Ishikawa (cell line): ENCODE measurements at regions not wholly inside any gene's neighbourhood (a gene's known extent, or its start where the extent isn't known, plus 50 kb on each side); places are given as distances from the start of the nearest gene placed in this dataset.

ENCODE experiments used
- CREB1 ChIP-seq: IDR thresholded peaks from 2 replicates; pipeline ENCODE4 v1.6.1; 2012; ENCODE audit warnings: low read depth
- EP300 ChIP-seq: IDR thresholded peaks from 2 replicates; pipeline ENCODE4 v1.6.1; 2012; ENCODE audit warnings: borderline replicate concordance
- NFIC ChIP-seq: IDR thresholded peaks from 2 replicates; pipeline ENCODE4 v1.6.1; 2012
- RAD21 ChIP-seq: IDR thresholded peaks from 2 replicates; pipeline ENCODE4 v1.6.1; 2012; ENCODE audit warnings: low read depth
- TAF1 ChIP-seq: IDR thresholded peaks from 2 replicates; pipeline ENCODE4 v1.6.1; 2012; ENCODE audit warnings: low read depth, mild to moderate bottlenecking
- TEAD4 ChIP-seq: IDR thresholded peaks from 2 replicates; pipeline ENCODE4 v1.6.1; 2012
- YY1 ChIP-seq: IDR thresholded peaks from 2 replicates; pipeline ENCODE4 v1.6.1; 2012; ENCODE audit warnings: low read depth
- ZBTB7A ChIP-seq: IDR thresholded peaks from 2 replicates; pipeline ENCODE4 v1.6.1; 2012; ENCODE audit warnings: low read depth
- TF ChIP-seq, protein P1 (sequence below): IDR thresholded peaks from 2 replicates; pipeline ENCODE4 v1.6.1; 2012; ENCODE audit warnings: low read depth, mild to moderate bottlenecking
- TF ChIP-seq, protein P2 (sequence below): IDR thresholded peaks from 2 replicates; pipeline ENCODE4 v1.6.1; 2012
- TF ChIP-seq, protein P3 (sequence below): IDR thresholded peaks from 2 replicates; pipeline ENCODE4 v1.6.1; 2012

DNA sequence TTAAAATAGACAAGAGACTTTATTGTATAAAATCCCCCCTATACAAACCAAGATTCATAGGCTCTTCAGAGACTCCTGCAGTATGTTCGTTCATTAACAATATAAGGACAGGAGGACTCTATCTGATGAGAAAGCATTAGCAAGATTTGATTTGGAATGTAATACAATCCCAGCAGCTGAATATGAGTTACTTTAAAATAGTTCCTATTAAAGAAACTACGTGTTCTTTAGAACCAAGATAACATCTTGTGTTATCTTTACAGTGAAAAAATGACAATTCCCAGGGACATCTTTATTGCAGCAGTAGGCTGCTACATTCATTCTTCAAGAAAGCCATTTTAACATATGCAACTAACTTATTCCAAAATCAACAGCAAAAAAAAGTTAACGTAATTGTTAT lies 1360.1 kb upstream of the GJE1 start:
- TF ChIP-seq, protein P1, sequence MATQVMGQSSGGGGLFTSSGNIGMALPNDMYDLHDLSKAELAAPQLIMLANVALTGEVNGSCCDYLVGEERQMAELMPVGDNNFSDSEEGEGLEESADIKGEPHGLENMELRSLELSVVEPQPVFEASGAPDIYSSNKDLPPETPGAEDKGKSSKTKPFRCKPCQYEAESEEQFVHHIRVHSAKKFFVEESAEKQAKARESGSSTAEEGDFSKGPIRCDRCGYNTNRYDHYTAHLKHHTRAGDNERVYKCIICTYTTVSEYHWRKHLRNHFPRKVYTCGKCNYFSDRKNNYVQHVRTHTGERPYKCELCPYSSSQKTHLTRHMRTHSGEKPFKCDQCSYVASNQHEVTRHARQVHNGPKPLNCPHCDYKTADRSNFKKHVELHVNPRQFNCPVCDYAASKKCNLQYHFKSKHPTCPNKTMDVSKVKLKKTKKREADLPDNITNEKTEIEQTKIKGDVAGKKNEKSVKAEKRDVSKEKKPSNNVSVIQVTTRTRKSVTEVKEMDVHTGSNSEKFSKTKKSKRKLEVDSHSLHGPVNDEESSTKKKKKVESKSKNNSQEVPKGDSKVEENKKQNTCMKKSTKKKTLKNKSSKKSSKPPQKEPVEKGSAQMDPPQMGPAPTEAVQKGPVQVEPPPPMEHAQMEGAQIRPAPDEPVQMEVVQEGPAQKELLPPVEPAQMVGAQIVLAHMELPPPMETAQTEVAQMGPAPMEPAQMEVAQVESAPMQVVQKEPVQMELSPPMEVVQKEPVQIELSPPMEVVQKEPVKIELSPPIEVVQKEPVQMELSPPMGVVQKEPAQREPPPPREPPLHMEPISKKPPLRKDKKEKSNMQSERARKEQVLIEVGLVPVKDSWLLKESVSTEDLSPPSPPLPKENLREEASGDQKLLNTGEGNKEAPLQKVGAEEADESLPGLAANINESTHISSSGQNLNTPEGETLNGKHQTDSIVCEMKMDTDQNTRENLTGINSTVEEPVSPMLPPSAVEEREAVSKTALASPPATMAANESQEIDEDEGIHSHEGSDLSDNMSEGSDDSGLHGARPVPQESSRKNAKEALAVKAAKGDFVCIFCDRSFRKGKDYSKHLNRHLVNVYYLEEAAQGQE, result no peak
- TF ChIP-seq TAF1 (no peak), TEAD4 (no peak), NFIC (no peak), CREB1 (no peak), YY1 (no peak), ZBTB7A (no peak), RAD21 (no peak), EP300 (no peak)
- TF ChIP-seq, protein P2, sequence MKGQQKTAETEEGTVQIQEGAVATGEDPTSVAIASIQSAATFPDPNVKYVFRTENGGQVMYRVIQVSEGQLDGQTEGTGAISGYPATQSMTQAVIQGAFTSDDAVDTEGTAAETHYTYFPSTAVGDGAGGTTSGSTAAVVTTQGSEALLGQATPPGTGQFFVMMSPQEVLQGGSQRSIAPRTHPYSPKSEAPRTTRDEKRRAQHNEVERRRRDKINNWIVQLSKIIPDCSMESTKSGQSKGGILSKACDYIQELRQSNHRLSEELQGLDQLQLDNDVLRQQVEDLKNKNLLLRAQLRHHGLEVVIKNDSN, result no peak
- TF ChIP-seq, protein P3, sequence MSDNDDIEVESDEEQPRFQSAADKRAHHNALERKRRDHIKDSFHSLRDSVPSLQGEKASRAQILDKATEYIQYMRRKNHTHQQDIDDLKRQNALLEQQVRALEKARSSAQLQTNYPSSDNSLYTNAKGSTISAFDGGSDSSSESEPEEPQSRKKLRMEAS, result no peak
